HG03565 (cell line): ENCODE measurements at regions not wholly inside any gene's neighbourhood (a gene's known extent, or its start where the extent isn't known, plus 50 kb on each side); places are given as distances from the start of the nearest gene placed in this dataset.
"Not testable (repeated sequence)": the region's sequence is repeated elsewhere in the genome, so short reads cannot be mapped to it uniquely, and the experiment has no call there.

Experiments
- ATAC-seq: cut with Tn5 transposase; IDR thresholded peaks from one replicate; pipeline ENCODE4 v1.9.1; 2021; ENCODE audit warnings: mild to moderate bottlenecking, moderate library complexity; ENCODE audit not compliant: unreplicated experiment

GRCh38 chr18:4557502-4557901, 102.4 kb upstream of the DLGAP1 start:
- no peak for ATAC-seq

GRCh38 chr18:4551001-4551360, 95.9 kb upstream of the DLGAP1 start:
- ATAC-seq: no peak

GRCh38 chr18:4549164-4549872, 94.2 kb upstream of the DLGAP1 start:
- no peak for ATAC-seq

GRCh38 chr18:4547126-4547525, 92.0 kb upstream of the DLGAP1 start:
- ATAC-seq: no peak

- no peak for ATAC-seq
Measured at GRCh38 chr18:4544142-4544541, 89.0 kb upstream of the DLGAP1 start.

GRCh38 chr18:4543711-4544110, 88.6 kb upstream of the DLGAP1 start:
- no peak for ATAC-seq

GRCh38 chr18:4541588-4541987, 86.5 kb upstream of the DLGAP1 start:
- no peak for ATAC-seq

- no peak for ATAC-seq
Measured at GRCh38 chr18:4536447-4536846, 81.3 kb upstream of the DLGAP1 start.

GRCh38 chr18:4528405-4528804, 73.3 kb upstream of the DLGAP1 start:
- ATAC-seq: no peak

- not testable (repeated sequence) for ATAC-seq
Measured at GRCh38 chr18:4527826-4528225, 72.7 kb upstream of the DLGAP1 start.

- ATAC-seq: no peak
Measured at GRCh38 chr18:4524096-4524495, 69.0 kb upstream of the DLGAP1 start.

- ATAC-seq: no peak
Measured at GRCh38 chr18:4511166-4511565, 56.1 kb upstream of the DLGAP1 start.

GRCh38 chr18:4510711-4511110, 55.6 kb upstream of the DLGAP1 start:
- ATAC-seq: no peak

GRCh38 chr18:4510160-4510559, 55.1 kb upstream of the DLGAP1 start:
- ATAC-seq: no peak
